Pulmonary artery endothelial cell (primary cell): ENCODE measurements at regions not wholly inside any gene's neighbourhood (a gene's known extent, or its start where the extent isn't known, plus 50 kb on each side); places are given as distances from the start of the nearest gene placed in this dataset.
A peak's percentile ranks its signal among the peaks of the same experiment; 100 is the strongest.

Source experiments
- DNase-seq: peaks from one replicate; pipeline ENCODE4 v3.0.0-alpha.2; 2011; ENCODE audit warnings: low read depth, low spot score

- no peak for DNase-seq
Observed at GRCh38 chr15:62878070-62878469, 164.5 kb upstream of the TPM1 start.

- DNase-seq, result no peak
Observed at GRCh38 chr15:62879770-62880169, 162.8 kb upstream of the TPM1 start.

- DNase-seq, result no peak
Observed at GRCh38 chr15:62880278-62880677, 162.3 kb upstream of the TPM1 start.

- no peak for DNase-seq
Observed at GRCh38 chr15:62881056-62881455, 161.5 kb upstream of the TPM1 start.

- no peak for DNase-seq
Observed at GRCh38 chr15:62883938-62884479, 158.5 kb upstream of the TPM1 start.

- no peak for DNase-seq
Observed at GRCh38 chr15:62886431-62887071, 156.0 kb upstream of the TPM1 start.

GRCh38 chr15:62887113-62887570, 155.4 kb upstream of the TPM1 start:
- no peak for DNase-seq

GRCh38 chr15:62888623-62889022, 153.9 kb upstream of the TPM1 start:
- no peak for DNase-seq

- DNase-seq, result no peak
Observed at GRCh38 chr15:62889141-62889661, 153.3 kb upstream of the TPM1 start.

GRCh38 chr15:62889734-62890505, 152.6 kb upstream of the TPM1 start:
- peak; percentile 57 for DNase-seq

GRCh38 chr15:62894322-62895085, 148.0 kb upstream of the TPM1 start:
- no peak for DNase-seq

- DNase-seq, result peak; percentile 84
Observed at GRCh38 chr15:62895139-62895866, 147.2 kb upstream of the TPM1 start.

- DNase-seq, result peak; percentile 85
Observed at GRCh38 chr15:62895905-62896316, 146.6 kb upstream of the TPM1 start.

- no peak for DNase-seq
Observed at GRCh38 chr15:62896380-62896866, 146.1 kb upstream of the TPM1 start.

- DNase-seq, result peak; percentile 97
Observed at GRCh38 chr15:62896969-62897486, 145.5 kb upstream of the TPM1 start.

GRCh38 chr15:62897634-62898033, 144.9 kb upstream of the TPM1 start:
- no peak for DNase-seq

GRCh38 chr15:62899090-62899493, 143.5 kb upstream of the TPM1 start:
- DNase-seq, result no peak

GRCh38 chr15:62900071-62900802, 142.3 kb upstream of the TPM1 start:
- DNase-seq, result no peak

- DNase-seq, result no peak
Observed at GRCh38 chr15:62901087-62901486, 141.5 kb upstream of the TPM1 start.
